ENCODE measurements at regions not wholly inside any gene's neighbourhood (a gene's known extent, or its start where the extent isn't known, plus 50 kb on each side); places are given as distances from the start of the nearest gene placed in this dataset.

- DNase-seq (ENCODE audit: low read depth in 2 of 2): no peak
Measured at GRCh38 chr14:104386151-104386841, 193.3 kb upstream of the C14orf180 start.

- DNase-seq (ENCODE audit: low read depth in 2 of 2): no peak
Measured at GRCh38 chr14:104387022-104388010, 192.2 kb upstream of the C14orf180 start.

GRCh38 chr14:104388011-104388521 is 191.5 kb upstream of the C14orf180 start:
- DNase-seq (ENCODE audit: low read depth in 2 of 2): no peak

- no peak for DNase-seq (ENCODE audit: low read depth in 2 of 2)
Measured at GRCh38 chr14:104388541-104389325, 190.8 kb upstream of the C14orf180 start.

- no peak for DNase-seq (ENCODE audit: low read depth in 2 of 2)
Measured at GRCh38 chr14:104389326-104390220, 190.0 kb upstream of the C14orf180 start.

- DNase-seq (ENCODE audit: low read depth in 2 of 2): no peak
Measured at GRCh38 chr14:104390221-104390931, 189.2 kb upstream of the C14orf180 start.

GRCh38 chr14:104390941-104391901 is 188.3 kb upstream of the C14orf180 start:
- DNase-seq (ENCODE audit: low read depth in 2 of 2): no peak

GRCh38 chr14:104392001-104392395 is 187.6 kb upstream of the C14orf180 start:
- DNase-seq (ENCODE audit: low read depth in 2 of 2): no peak

- no peak for DNase-seq (ENCODE audit: low read depth in 2 of 2)
Measured at GRCh38 chr14:104392396-104393198, 187.0 kb upstream of the C14orf180 start.

- DNase-seq (ENCODE audit: low read depth in 2 of 2): no peak
Measured at GRCh38 chr14:104393199-104393897, 186.2 kb upstream of the C14orf180 start.

- DNase-seq (ENCODE audit: low read depth in 2 of 2): peak; percentile 29 to 34
Measured at GRCh38 chr14:104393898-104394381, 185.6 kb upstream of the C14orf180 start.

GRCh38 chr14:104394409-104394851 is 185.1 kb upstream of the C14orf180 start:
- no peak for DNase-seq (ENCODE audit: low read depth in 2 of 2)

- DNase-seq (ENCODE audit: low read depth in 2 of 2): no peak
Measured at GRCh38 chr14:104395276-104395675, 184.3 kb upstream of the C14orf180 start.

- DNase-seq (ENCODE audit: low read depth in 2 of 2): no peak
Measured at GRCh38 chr14:104395941-104396681, 183.5 kb upstream of the C14orf180 start.

GRCh38 chr14:104396682-104397470 is 182.7 kb upstream of the C14orf180 start:
- no peak for DNase-seq (ENCODE audit: low read depth in 2 of 2)

GRCh38 chr14:104397956-104398355 is 181.6 kb upstream of the C14orf180 start:
- DNase-seq (ENCODE audit: low read depth in 2 of 2): no peak
